ENCODE measurements at regions not wholly inside any gene's neighbourhood (a gene's known extent, or its start where the extent isn't known, plus 50 kb on each side); places are given as distances from the start of the nearest gene placed in this dataset.

GRCh38 chr9:115921301-115921700 is 232.3 kb upstream of the PAPPA start:
- no peak overlapping the region for H3K27ac ChIP-seq (ENCODE audit: extremely low read length, insufficient read depth, low read length)
- TF ChIP-seq CEBPB (IDR thresholded peaks at IDR 0.05; ENCODE audit: borderline replicate concordance, low read depth, low read length) (peak; percentile 15; the same call in 1 of the 2 replicates), DMAP1 (CRISPR knock-in tag; IDR thresholded peaks at IDR 0.05) (no peak), STAT5B (CRISPR knock-in tag; IDR thresholded peaks at IDR 0.05) (no peak), DPF2 (CRISPR knock-in tag; IDR thresholded peaks at IDR 0.05; ENCODE audit: borderline replicate concordance, low read depth) (no peak), ZSCAN9 (CRISPR knock-in tag; IDR thresholded peaks at IDR 0.05; ENCODE audit: borderline replicate concordance) (no peak)
- FAIRE-seq: no peak
- H4K20me1 ChIP-seq (ENCODE audit: insufficient read depth, low read length): no peaks in the 10 kb centered on the region
- in situ Hi-C loops (cut with HindIII; ENCODE audit: extremely low pct_ligation_motif_present, low pct_unique_long_range_greater_than_20kb) (no loop called here), intact Hi-C loops (cut with micrococcal nuclease; ENCODE audit: unreplicated experiment) (no loop called here)
- H3K4me1 ChIP-seq (ENCODE audit: insufficient read depth, low read length): peaks cover 10% of the 10 kb centered on the region; the same call in 1 of the 2 replicates
- H3K4me2 ChIP-seq (ENCODE audit: low read depth, low read length): no peak overlapping the region
- ChIA-PET POLR2A (no interaction called here), CTCF (ENCODE audit: low intra/inter-chr PET ratio, low total read pairs) (no interaction called here)
- H3K9me3 ChIP-seq (ENCODE audit: low read length): no peaks in the 10 kb centered on the region
- H3K79me2 ChIP-seq (ENCODE audit: insufficient read depth, low read length): no peaks in the 10 kb centered on the region
- H2AFZ ChIP-seq (ENCODE audit: low read length): no peak overlapping the region
- no peaks in the 10 kb centered on the region for H3K36me3 ChIP-seq (replicated peaks in 1 of 2; ENCODE audit: control insufficient read depth in 1 of 2, insufficient read depth in 2 of 2, low read length in 2 of 2)
- no peaks in the 10 kb centered on the region; a peak in 1 of 5 replicates for H3K27me3 ChIP-seq (ENCODE audit: control insufficient read depth in 1 of 2, insufficient read depth in 2 of 2, low read length in 2 of 2)
- no TSS peak for BruUV-seq (replicated peaks)
- 69% methylated on average over 8 of the region's 8 CpGs for WGBS (ENCODE audit: low lambda C conversion rate)
- H3K9ac ChIP-seq (ENCODE audit: insufficient read depth, low read depth, low read length): no peak overlapping the region
- no peak for ATAC-seq
- no peak overlapping the region for H3K4me3 ChIP-seq (replicated peaks in 1 of 3; ENCODE audit: insufficient read depth in 1 of 3, low read depth in 2 of 3, low read length in 3 of 3)
- DNase-seq (ENCODE audit: low spot score): no peak

- POLR2A ChIA-PET: no interaction called here
- Histone ChIP-seq H3K9ac (ENCODE audit: insufficient read depth, low read depth, low read length) (no peak overlapping the region), H3K9me3 (ENCODE audit: low read length) (no peaks in the 10 kb centered on the region), H4K20me1 (ENCODE audit: insufficient read depth, low read length) (no peaks in the 10 kb centered on the region), H3K27me3 (ENCODE audit: control insufficient read depth in 1 of 2, insufficient read depth in 2 of 2, low read length in 2 of 2) (no peaks in the 10 kb centered on the region), H2AFZ (ENCODE audit: low read length) (no peak overlapping the region), H3K4me1 (ENCODE audit: insufficient read depth, low read length) (peaks cover 10% of the 10 kb centered on the region; the same call in 1 of the 2 replicates), H3K27ac (ENCODE audit: extremely low read length, insufficient read depth, low read length) (no peak overlapping the region), H3K79me2 (ENCODE audit: insufficient read depth, low read length) (no peaks in the 10 kb centered on the region), H3K4me3 (replicated peaks in 1 of 3; ENCODE audit: insufficient read depth in 1 of 3, low read depth in 2 of 3, low read length in 3 of 3) (no peak overlapping the region), H3K36me3 (replicated peaks in 1 of 2; ENCODE audit: control insufficient read depth in 1 of 2, insufficient read depth in 2 of 2, low read length in 2 of 2) (no peaks in the 10 kb centered on the region), H3K4me2 (ENCODE audit: low read depth, low read length) (no peak overlapping the region)
- no TSS peak for BruUV-seq (replicated peaks)
- CTCF ChIA-PET (ENCODE audit: low intra/inter-chr PET ratio, low total read pairs): no interaction called here
- intact Hi-C loops (cut with micrococcal nuclease; ENCODE audit: unreplicated experiment): no loop called here
- ATAC-seq (no peak), FAIRE-seq (no peak), DNase-seq (ENCODE audit: low spot score) (no peak)
- in situ Hi-C loops (cut with HindIII; ENCODE audit: extremely low pct_ligation_motif_present, low pct_unique_long_range_greater_than_20kb): no loop called here
- WGBS (ENCODE audit: low lambda C conversion rate): 41% methylated on average over 3 of the region's 3 CpGs
- TF ChIP-seq FOXK2 (IDR thresholded peaks at IDR 0.05) (no peak), ZNF784 (CRISPR knock-in tag; IDR thresholded peaks at IDR 0.05; ENCODE audit: borderline replicate concordance) (no peak), MZF1 (CRISPR knock-in tag; IDR thresholded peaks at IDR 0.05; ENCODE audit: borderline replicate concordance) (no peak), SKIL (CRISPR knock-in tag; IDR thresholded peaks at IDR 0.05; ENCODE audit: borderline replicate concordance) (no peak), ZHX2 (IDR thresholded peaks at IDR 0.05; ENCODE audit: low read depth) (no peak), ZHX2 (CRISPR knock-in tag; IDR thresholded peaks at IDR 0.05; ENCODE audit: borderline replicate concordance) (no peak)
Measured at GRCh38 chr9:115922444-115922843, 231.1 kb upstream of the PAPPA start.
